Pancreas (tissue), 10 donors: ENCODE measurements at regions not wholly inside any gene's neighbourhood (a gene's known extent, or its start where the extent isn't known, plus 50 kb on each side); places are given as distances from the start of the nearest gene placed in this dataset.

Experiments used
- ATAC-seq, 4 donors: fragments of 200-7000 bp; cut with Tn5 transposase; one replicate each; pipeline versions ENCODE4 v1.8.0 to v1.9.1; 2020; ENCODE audit warnings: mild to moderate bottlenecking in 4 of 4, moderate library complexity in 4 of 4
- DNase-seq, 6 donors: peaks; one replicate each; pipeline ENCODE4 v3.0.0-alpha.2; 2020
- FAIRE-seq: peaks from 2 replicates; lab custom pipeline; 2012; peaks lifted over from hg19 to GRCh38; lab: Jason Lieb, UNC
- H3K27ac ChIP-seq, 4 donors: fragments of 200-600 bp; sonication (generic); 1 replicate in 3 of 4; 2 replicates in 1 of 4; pipeline versions ENCODE4 v1.5.0 to v1.8.0; 2020
- H3K27me3 ChIP-seq, 4 donors: fragments of 200-600 bp; one replicate each; pipeline ENCODE4 v1.8.0; 2021
- H3K36me3 ChIP-seq, 3 donors: fragments of 200-600 bp; sonication (generic) in 1 of 3; one replicate each; pipeline versions ENCODE4 v1.5.0 to v1.8.0; 2020 to 2021
- H3K4me1 ChIP-seq, 3 donors: fragments of 200-600 bp; one replicate each; pipeline ENCODE4 v1.8.0; 2021
- H3K4me3 ChIP-seq, 4 donors: fragments of 200-600 bp; sonication (generic) in 2 of 4; one replicate each; pipeline versions ENCODE4 v1.5.0 to v1.8.0; 2020 to 2021
- H3K9me3 ChIP-seq, 4 donors: fragments of 200-600 bp; one replicate each; pipeline ENCODE4 v1.8.0; 2021
- CTCF ChIP-seq, 4 donors: fragments of 200-600 bp; sonication (generic) in 3 of 4; IDR thresholded peaks; one replicate each; pipeline versions ENCODE4 v1.5.0 to v1.8.0; 2021; ENCODE audit warnings: antibody characterized with exemption in 4 of 4
- WGBS, 2 donors: extraction: QIAGEN DNeasy Blood & Tissue Kit; methylation state at CpG; one replicate each; pipeline ENCODE4 v1.1.7; 2013; 5-methylcytosine and 5-hydroxymethylcytosine counted together
- intact Hi-C, 3 donors: fragments of 100-400 bp; cut with DNase I; formaldehyde crosslinking; loops; one replicate each; pipeline versions ENCODE4 v1.11.1 to v1.14.2; 2022
- donor health status: healthy with polysubstance abuse.
- donor health status: DM: no; HTN: no; CAD: no; lungs with moderate emphysema.
- donor health status: DM: no; HTN: no; CAD: no.
- donor health status: control.
- donor health status: control.
- donor health status: Bipolar disorder and iron deficiency.
- donor health status: DM: yes; HTN: yes; CAD: no.
- donor health status: DM: no; HTN: no; CAD: no.
- donor health status: DM: no; HTN: no; CAD: no.
- donor health status: DM: yes; HTN: yes; CAD: no.

- no peak for TF ChIP-seq CTCF (IDR thresholded peaks at IDR 0.05)
- H3K36me3 ChIP-seq, result no peaks in the 10 kb centered on the region
- H3K4me3 ChIP-seq, result no peak overlapping the region
- DNase-seq (no peak), FAIRE-seq (no peak), ATAC-seq (peak in 1 of 4 donors; percentile 30)
- 72 to 80% methylated on average over 22 of the region's 22 CpGs for WGBS, 2 donors
- no peaks in the 10 kb centered on the region for H3K27me3 ChIP-seq
- H3K27ac ChIP-seq, result no peak overlapping the region
- no peaks in the 10 kb centered on the region for H3K9me3 ChIP-seq
- no peaks in the 10 kb centered on the region for H3K4me1 ChIP-seq
- intact Hi-C loops, result no loop called here
These were observed 78.6 kb upstream of the TBX3 start for GRCh38 chr12:114762490-114763110.

GRCh38 chr12:114760151-114760877, 76.3 kb upstream of the TBX3 start:
- Histone ChIP-seq H3K27me3 (no peaks in the 10 kb centered on the region), H3K9me3 (no peaks in the 10 kb centered on the region), H3K36me3 (no peaks in the 10 kb centered on the region), H3K27ac (no peak overlapping the region), H3K4me3 (no peak overlapping the region), H3K4me1 (no peaks in the 10 kb centered on the region)
- TF ChIP-seq CTCF (IDR thresholded peaks at IDR 0.05), result no peak
- DNase-seq (no peak), FAIRE-seq (no peak), ATAC-seq (no peak)
- 44 to 55% methylated on average over 10 of the region's 10 CpGs for WGBS, 2 donors
- intact Hi-C loops, result no loop called here

- intact Hi-C loops, result no loop called here
- WGBS, 2 donors, result 79 to 86% methylated on average over 11 of the region's 11 CpGs
- H3K27ac ChIP-seq, result no peak overlapping the region
- no peaks in the 10 kb centered on the region for H3K36me3 ChIP-seq
- ATAC-seq (no peak), FAIRE-seq (no peak), DNase-seq (no peak)
- TF ChIP-seq CTCF (IDR thresholded peaks at IDR 0.05), result no peak
- H3K27me3 ChIP-seq, result no peaks in the 10 kb centered on the region
- no peaks in the 10 kb centered on the region for H3K9me3 ChIP-seq
- H3K4me3 ChIP-seq, result no peak overlapping the region
- H3K4me1 ChIP-seq, result no peaks in the 10 kb centered on the region
These were observed 75.7 kb upstream of the TBX3 start for GRCh38 chr12:114759635-114760034.

- H3K36me3 ChIP-seq, result no peaks in the 10 kb centered on the region
- 56 to 62% methylated on average over 4 of the region's 4 CpGs for WGBS, 2 donors
- TF ChIP-seq CTCF (IDR thresholded peaks at IDR 0.05), result no peak
- FAIRE-seq (no peak), ATAC-seq (no peak), DNase-seq (no peak)
- intact Hi-C loops, result no loop called here
- no peak overlapping the region for H3K4me3 ChIP-seq
- no peaks in the 10 kb centered on the region for H3K27me3 ChIP-seq
- no peaks in the 10 kb centered on the region for H3K4me1 ChIP-seq
- no peak overlapping the region for H3K27ac ChIP-seq
- no peaks in the 10 kb centered on the region for H3K9me3 ChIP-seq
These were observed 73.8 kb upstream of the TBX3 start for GRCh38 chr12:114757684-114758325.
